CD4-positive, alpha-beta memory T cell (primary cell): ENCODE measurements at regions not wholly inside any gene's neighbourhood (a gene's known extent, or its start where the extent isn't known, plus 50 kb on each side); places are given as distances from the start of the nearest gene placed in this dataset.

Experiments
- CTCF ChIA-PET: fragments of 350-600 bp; sonication (Branson Sonifier 250); formaldehyde crosslinking; loops from one replicate; lab custom pipeline; 2021; ENCODE audit warnings: inconsistent platforms; ENCODE audit not compliant: partially characterized antibody; lab: Charles Lee
- POLR2A ChIA-PET: fragments of 350-600 bp; sonication (Branson Sonifier 250); formaldehyde crosslinking; loops from one replicate; lab custom pipeline; 2021; ENCODE audit not compliant: partially characterized antibody; lab: Charles Lee
- DNase-seq, 5 donors: peaks; one replicate each; pipeline versions ENCODE4 v3.0.0 to v3.0.0-alpha.2; 2020 to 2022; ENCODE audit warnings: mixed read lengths in 1 of 5
- H3K27ac ChIP-seq: one replicate; pipeline ENCODE4 v1.7.0; 2013; ENCODE audit warnings: low read depth, low read length
- H3K27me3 ChIP-seq: 2 replicates; pipeline ENCODE4 v1.7.0; 2013; ENCODE audit warnings: mild to moderate bottlenecking, low read length, moderate library complexity; ENCODE audit not compliant: insufficient read depth
- H3K36me3 ChIP-seq: 2 replicates; pipeline ENCODE4 v1.7.0; 2013; ENCODE audit warnings: mild to moderate bottlenecking, low read length, moderate library complexity; ENCODE audit not compliant: insufficient read depth
- H3K4me1 ChIP-seq: 2 replicates; pipeline ENCODE4 v1.7.0; 2013; ENCODE audit warnings: mild to moderate bottlenecking, low read length, moderate library complexity; ENCODE audit not compliant: insufficient read depth
- H3K4me3 ChIP-seq, 2 donors: one replicate each; pipeline ENCODE4 v1.7.0; 2013; ENCODE audit warnings: low read length in 2 of 2, mild to moderate bottlenecking in 1 of 2
- H3K9me3 ChIP-seq, 2 donors: one replicate each; pipeline ENCODE4 v1.7.0; 2013; ENCODE audit warnings: low read length in 2 of 2, control low read depth in 1 of 2; ENCODE audit not compliant: control insufficient read depth in 1 of 2
- H3K27ac Mint-ChIP-seq, 7 donors: one replicate each; pipeline ENCODE4 v1.8.0; 2020 to 2021; ENCODE audit warnings: mixed read lengths in 7 of 7, mild to moderate bottlenecking in 6 of 7, inconsistent platforms in 3 of 7, moderate library complexity in 3 of 7
- H3K27me3 Mint-ChIP-seq, 2 donors: one replicate each; pipeline ENCODE4 v1.8.0; 2020 to 2021; ENCODE audit warnings: mixed read lengths in 2 of 2
- H3K36me3 Mint-ChIP-seq, 2 donors: one replicate each; pipeline ENCODE4 v1.8.0; 2020 to 2021; ENCODE audit warnings: mixed read lengths in 2 of 2, inconsistent platforms in 1 of 2, mild to moderate bottlenecking in 1 of 2
- H3K4me1 Mint-ChIP-seq, 4 donors: one replicate each; pipeline ENCODE4 v1.8.0; 2020 to 2021; ENCODE audit warnings: mixed read lengths in 4 of 4, mild to moderate bottlenecking in 1 of 4
- H3K4me3 Mint-ChIP-seq, 8 donors: one replicate each; pipeline ENCODE4 v1.8.0; 2020 to 2021; ENCODE audit warnings: mixed read lengths in 8 of 8, mild to moderate bottlenecking in 7 of 8, moderate library complexity in 6 of 8, inconsistent platforms in 3 of 8
- H3K9me3 Mint-ChIP-seq, 8 donors: one replicate each; pipeline ENCODE4 v1.8.0; 2020 to 2021; ENCODE audit warnings: mixed read lengths in 8 of 8, mild to moderate bottlenecking in 5 of 8, inconsistent platforms in 3 of 8, moderate library complexity in 1 of 8
- intact Hi-C: fragments of 100-400 bp; cut with micrococcal nuclease; formaldehyde crosslinking; loops from one replicate; pipeline ENCODE4 v1.15.1; 2023

- no peaks in the 10 kb centered on the region for H3K27me3 Mint-ChIP-seq
- POLR2A ChIA-PET, result no interaction called here
- H3K36me3 ChIP-seq, result no peaks in the 10 kb centered on the region
Measured at GRCh38 chr9:89797937-89798455, 193.2 kb downstream of the GADD45G start.

GRCh38 chr9:89798547-89799120 is 193.8 kb downstream of the GADD45G start:
- Histone ChIP-seq H3K27ac (no peak overlapping the region), H3K4me1 (no peaks in the 10 kb centered on the region), H3K4me3 (no peak overlapping the region), H3K9me3 (no peaks in the 10 kb centered on the region), H3K27me3 (no peaks in the 10 kb centered on the region), H3K36me3 (no peaks in the 10 kb centered on the region)
- DNase-seq, result no peak
- intact Hi-C loops, result no loop called here
- no peaks in the 10 kb centered on the region for H3K27me3 Mint-ChIP-seq
- peak overlapping the region in 1 of 7 donors; percentile 51 for H3K27ac Mint-ChIP-seq
- peaks cover 0 to 2% (median under 1%) of the 10 kb centered on the region in 4 donors for H3K4me1 Mint-ChIP-seq
- ChIA-PET POLR2A (no interaction called here), CTCF (no interaction called here)
- no peak overlapping the region for H3K4me3 Mint-ChIP-seq
- no peaks in the 10 kb centered on the region for H3K36me3 Mint-ChIP-seq
- no peaks in the 10 kb centered on the region for H3K9me3 Mint-ChIP-seq

More at GRCh38 chr9:89797937-89798455, 193.2 kb downstream of the GADD45G start:
- Mint-ChIP-seq H3K27ac (no peak overlapping the region), H3K4me3 (no peak overlapping the region), H3K36me3 (no peaks in the 10 kb centered on the region), H3K9me3 (no peaks in the 10 kb centered on the region), H3K4me1 (peaks cover 0 to 2% (median under 1%) of the 10 kb centered on the region in 4 donors)
- no peak overlapping the region for H3K4me3 ChIP-seq
- H3K4me1 ChIP-seq, result no peaks in the 10 kb centered on the region
- no peak overlapping the region for H3K27ac ChIP-seq
- H3K27me3 ChIP-seq, result no peaks in the 10 kb centered on the region
- CTCF ChIA-PET, result no interaction called here
- DNase-seq, result no peak
- no peaks in the 10 kb centered on the region for H3K9me3 ChIP-seq
- intact Hi-C loops, result no loop called here

GRCh38 chr9:89799221-89799620 is 194.4 kb downstream of the GADD45G start:
- no peak overlapping the region for H3K4me3 ChIP-seq
- Mint-ChIP-seq H3K4me1 (peaks cover 0 to 2% (median under 1%) of the 10 kb centered on the region in 4 donors), H3K9me3 (no peaks in the 10 kb centered on the region), H3K27ac (no peak overlapping the region), H3K4me3 (no peak overlapping the region), H3K36me3 (no peaks in the 10 kb centered on the region), H3K27me3 (no peaks in the 10 kb centered on the region)
- H3K4me1 ChIP-seq, result no peaks in the 10 kb centered on the region
- POLR2A ChIA-PET, result no interaction called here
- H3K27ac ChIP-seq, result no peak overlapping the region
- H3K9me3 ChIP-seq, result no peaks in the 10 kb centered on the region
- no peak for DNase-seq
- no peaks in the 10 kb centered on the region for H3K36me3 ChIP-seq
- CTCF ChIA-PET, result no interaction called here
- intact Hi-C loops, result no loop called here
- H3K27me3 ChIP-seq, result no peaks in the 10 kb centered on the region

- Histone ChIP-seq H3K27ac (no peak overlapping the region), H3K9me3 (no peaks in the 10 kb centered on the region), H3K27me3 (no peaks in the 10 kb centered on the region), H3K4me1 (no peaks in the 10 kb centered on the region), H3K36me3 (no peaks in the 10 kb centered on the region), H3K4me3 (no peak overlapping the region)
- Mint-ChIP-seq H3K27me3 (no peaks in the 10 kb centered on the region), H3K9me3 (no peaks in the 10 kb centered on the region), H3K36me3 (no peaks in the 10 kb centered on the region), H3K4me1 (peaks cover 0 to 2% (median under 1%) of the 10 kb centered on the region in 4 donors), H3K4me3 (no peak overlapping the region), H3K27ac (no peak overlapping the region)
- POLR2A ChIA-PET, result no interaction called here
- CTCF ChIA-PET, result no interaction called here
- intact Hi-C loops, result no loop called here
- no peak for DNase-seq
Measured at GRCh38 chr9:89799766-89800165, 195.0 kb downstream of the GADD45G start.

GRCh38 chr9:89801341-89801740 is 196.5 kb downstream of the GADD45G start:
- no peak overlapping the region for H3K27ac ChIP-seq
- Mint-ChIP-seq H3K4me3 (no peak overlapping the region), H3K36me3 (no peaks in the 10 kb centered on the region), H3K27me3 (no peaks in the 10 kb centered on the region), H3K4me1 (no peaks in the 10 kb centered on the region), H3K9me3 (no peaks in the 10 kb centered on the region), H3K27ac (no peak overlapping the region)
- CTCF ChIA-PET, result no interaction called here
- POLR2A ChIA-PET, result no interaction called here
- DNase-seq, result no peak
- no peaks in the 10 kb centered on the region for H3K9me3 ChIP-seq
- no peak overlapping the region for H3K4me3 ChIP-seq
- H3K27me3 ChIP-seq, result no peaks in the 10 kb centered on the region
- intact Hi-C loops, result no loop called here
- no peaks in the 10 kb centered on the region for H3K36me3 ChIP-seq
- no peaks in the 10 kb centered on the region for H3K4me1 ChIP-seq

- Mint-ChIP-seq H3K27me3 (no peaks in the 10 kb centered on the region), H3K36me3 (no peaks in the 10 kb centered on the region), H3K27ac (no peak overlapping the region), H3K9me3 (no peaks in the 10 kb centered on the region), H3K4me3 (no peak overlapping the region), H3K4me1 (no peaks in the 10 kb centered on the region)
- H3K27ac ChIP-seq, result no peak overlapping the region
- no peaks in the 10 kb centered on the region for H3K4me1 ChIP-seq
- intact Hi-C loops, result no loop called here
- no peak overlapping the region for H3K4me3 ChIP-seq
- no peaks in the 10 kb centered on the region for H3K9me3 ChIP-seq
- H3K27me3 ChIP-seq, result no peaks in the 10 kb centered on the region
- ChIA-PET POLR2A (no interaction called here), CTCF (no interaction called here)
- DNase-seq, result no peak
- H3K36me3 ChIP-seq, result no peaks in the 10 kb centered on the region
Measured at GRCh38 chr9:89801742-89802670, 197.2 kb downstream of the GADD45G start.

- Histone ChIP-seq H3K9me3 (no peaks in the 10 kb centered on the region), H3K4me1 (no peaks in the 10 kb centered on the region), H3K4me3 (no peak overlapping the region), H3K27me3 (no peaks in the 10 kb centered on the region), H3K27ac (no peak overlapping the region), H3K36me3 (no peaks in the 10 kb centered on the region)
- ChIA-PET POLR2A (no interaction called here), CTCF (no interaction called here)
- no peak overlapping the region for H3K27ac Mint-ChIP-seq
- H3K9me3 Mint-ChIP-seq, result no peaks in the 10 kb centered on the region
- no peaks in the 10 kb centered on the region for H3K27me3 Mint-ChIP-seq
- DNase-seq, result no peak
- no peak overlapping the region for H3K4me3 Mint-ChIP-seq
- intact Hi-C loops, result no loop called here
- H3K36me3 Mint-ChIP-seq, result no peaks in the 10 kb centered on the region
- H3K4me1 Mint-ChIP-seq, result no peaks in the 10 kb centered on the region
Measured at GRCh38 chr9:89802781-89803355, 198.1 kb downstream of the GADD45G start.
